Fibroblast of lung (primary cell): ENCODE measurements at regions not wholly inside any gene's neighbourhood (a gene's known extent, or its start where the extent isn't known, plus 50 kb on each side); places are given as distances from the start of the nearest gene placed in this dataset.

ENCODE experiments used
- EZH2 ChIP-seq: IDR thresholded peaks from 2 replicates; pipeline ENCODE4 v1.5.1; 2012; ENCODE audit warnings: low read length, control low read depth, mild to moderate bottlenecking; ENCODE audit errors: missing control alignments
- TF ChIP-seq, protein P1 (sequence below), 2 donors: IDR thresholded peaks in 1 of 2; conservative IDR thresholded peaks in 1 of 2; 1 replicate in 1 of 2; 2 replicates in 1 of 2; pipeline ENCODE4 v1.5.1; 2011 to 2012; ENCODE audit warnings: low read length in 2 of 2, control low read depth in 1 of 2, inconsistent platforms in 1 of 2, low read depth in 1 of 2, mild to moderate bottlenecking in 1 of 2

DNA sequence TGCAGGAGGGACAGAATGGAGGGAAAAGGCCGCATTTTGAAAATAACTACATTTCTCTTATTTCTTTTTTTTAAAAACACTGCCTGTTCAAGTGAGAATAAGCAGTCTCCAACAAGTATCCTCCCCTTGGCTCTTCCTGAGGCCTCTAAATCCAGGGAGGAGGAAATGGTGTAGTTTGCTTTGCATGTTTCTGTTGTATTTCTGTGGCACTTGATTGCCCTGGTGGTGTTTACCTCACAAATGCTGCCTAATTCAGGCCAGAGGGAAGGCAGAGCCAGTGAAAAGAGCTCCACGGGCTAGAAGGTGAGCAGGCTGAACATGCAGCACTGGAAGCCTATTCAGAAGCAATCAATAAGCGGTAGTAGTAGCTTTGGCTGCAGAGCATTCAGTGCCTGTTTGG is 149.3 kb upstream of the ATP11B start:
- no peak for TF ChIP-seq EZH2
- TF ChIP-seq, protein P1, sequence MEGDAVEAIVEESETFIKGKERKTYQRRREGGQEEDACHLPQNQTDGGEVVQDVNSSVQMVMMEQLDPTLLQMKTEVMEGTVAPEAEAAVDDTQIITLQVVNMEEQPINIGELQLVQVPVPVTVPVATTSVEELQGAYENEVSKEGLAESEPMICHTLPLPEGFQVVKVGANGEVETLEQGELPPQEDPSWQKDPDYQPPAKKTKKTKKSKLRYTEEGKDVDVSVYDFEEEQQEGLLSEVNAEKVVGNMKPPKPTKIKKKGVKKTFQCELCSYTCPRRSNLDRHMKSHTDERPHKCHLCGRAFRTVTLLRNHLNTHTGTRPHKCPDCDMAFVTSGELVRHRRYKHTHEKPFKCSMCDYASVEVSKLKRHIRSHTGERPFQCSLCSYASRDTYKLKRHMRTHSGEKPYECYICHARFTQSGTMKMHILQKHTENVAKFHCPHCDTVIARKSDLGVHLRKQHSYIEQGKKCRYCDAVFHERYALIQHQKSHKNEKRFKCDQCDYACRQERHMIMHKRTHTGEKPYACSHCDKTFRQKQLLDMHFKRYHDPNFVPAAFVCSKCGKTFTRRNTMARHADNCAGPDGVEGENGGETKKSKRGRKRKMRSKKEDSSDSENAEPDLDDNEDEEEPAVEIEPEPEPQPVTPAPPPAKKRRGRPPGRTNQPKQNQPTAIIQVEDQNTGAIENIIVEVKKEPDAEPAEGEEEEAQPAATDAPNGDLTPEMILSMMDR (conservative IDR thresholded peaks at IDR 0.05 in 1 of 2, IDR thresholded peaks at IDR 0.05 in 1 of 2; ENCODE audit: low read depth in 1 of 2, low read length in 2 of 2), result no peak
